ENCODE measurements at regions not wholly inside any gene's neighbourhood (a gene's known extent, or its start where the extent isn't known, plus 50 kb on each side); places are given as distances from the start of the nearest gene placed in this dataset.

DNA sequence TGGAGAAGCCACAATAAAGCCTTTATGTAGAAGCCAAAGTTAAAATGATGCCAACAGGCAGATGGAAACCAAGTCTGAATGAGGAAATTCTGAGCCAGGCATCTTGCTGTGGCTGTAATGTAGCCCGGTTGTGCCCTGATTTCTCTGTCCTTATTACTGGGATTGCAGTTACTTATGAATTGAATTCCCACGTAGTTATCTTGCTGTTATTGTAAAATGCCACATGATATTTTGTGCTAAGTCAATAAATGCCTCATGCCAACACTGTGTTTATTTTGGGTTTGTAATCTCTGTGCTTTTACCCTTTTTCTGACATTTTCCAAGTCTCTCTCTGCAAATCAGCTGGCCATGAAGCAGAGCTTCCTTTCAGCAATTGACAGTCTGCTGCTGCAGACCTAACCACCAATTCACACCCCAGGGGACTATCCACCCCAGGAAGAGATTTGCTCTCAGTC, 486.1 kb upstream of the GOLIM4 start:
- no peak overlapping the region for H3K4me2 ChIP-seq (ENCODE audit: low read length)
- H3K27ac ChIP-seq (ENCODE audit: low read depth, low read length, poor library complexity, severe bottlenecking) = no peak overlapping the region
- no peak for TF ChIP-seq EZH2 (IDR thresholded peaks at IDR 0.05; ENCODE audit: borderline replicate concordance, low read length)
- TF ChIP-seq, protein P1, sequence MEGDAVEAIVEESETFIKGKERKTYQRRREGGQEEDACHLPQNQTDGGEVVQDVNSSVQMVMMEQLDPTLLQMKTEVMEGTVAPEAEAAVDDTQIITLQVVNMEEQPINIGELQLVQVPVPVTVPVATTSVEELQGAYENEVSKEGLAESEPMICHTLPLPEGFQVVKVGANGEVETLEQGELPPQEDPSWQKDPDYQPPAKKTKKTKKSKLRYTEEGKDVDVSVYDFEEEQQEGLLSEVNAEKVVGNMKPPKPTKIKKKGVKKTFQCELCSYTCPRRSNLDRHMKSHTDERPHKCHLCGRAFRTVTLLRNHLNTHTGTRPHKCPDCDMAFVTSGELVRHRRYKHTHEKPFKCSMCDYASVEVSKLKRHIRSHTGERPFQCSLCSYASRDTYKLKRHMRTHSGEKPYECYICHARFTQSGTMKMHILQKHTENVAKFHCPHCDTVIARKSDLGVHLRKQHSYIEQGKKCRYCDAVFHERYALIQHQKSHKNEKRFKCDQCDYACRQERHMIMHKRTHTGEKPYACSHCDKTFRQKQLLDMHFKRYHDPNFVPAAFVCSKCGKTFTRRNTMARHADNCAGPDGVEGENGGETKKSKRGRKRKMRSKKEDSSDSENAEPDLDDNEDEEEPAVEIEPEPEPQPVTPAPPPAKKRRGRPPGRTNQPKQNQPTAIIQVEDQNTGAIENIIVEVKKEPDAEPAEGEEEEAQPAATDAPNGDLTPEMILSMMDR (IDR thresholded peaks at IDR 0.05; ENCODE audit: low read length) = no peak
- H3K36me3 ChIP-seq (ENCODE audit: insufficient read depth, low read length) = no peaks in the 10 kb centered on the region
- H3K4me1 ChIP-seq (ENCODE audit: insufficient read depth, low read length, severe bottlenecking) = no peaks in the 10 kb centered on the region
- H3F3A ChIP-seq (ENCODE audit: insufficient read depth, low read length) = no peaks in the 10 kb centered on the region
- no peak overlapping the region for H3K9ac ChIP-seq (ENCODE audit: low read length)
- H3K27me3 ChIP-seq (ENCODE audit: insufficient read depth, low read length) = no peaks in the 10 kb centered on the region
- H3K4me3 ChIP-seq (ENCODE audit: low read depth, low read length, poor library complexity, severe bottlenecking) = no peak overlapping the region
- H3K9me2 ChIP-seq (ENCODE audit: low read depth, low read length) = no peaks in the 10 kb centered on the region
- no peak overlapping the region for H2AFZ ChIP-seq (ENCODE audit: low read length)
- no peaks in the 10 kb centered on the region for H3K9me3 ChIP-seq (ENCODE audit: low read length)
- no peaks in the 10 kb centered on the region for H3K79me2 ChIP-seq (ENCODE audit: insufficient read depth, low read length)
- no peaks in the 10 kb centered on the region for H4K20me1 ChIP-seq (ENCODE audit: insufficient read depth, low read length)

DNA sequence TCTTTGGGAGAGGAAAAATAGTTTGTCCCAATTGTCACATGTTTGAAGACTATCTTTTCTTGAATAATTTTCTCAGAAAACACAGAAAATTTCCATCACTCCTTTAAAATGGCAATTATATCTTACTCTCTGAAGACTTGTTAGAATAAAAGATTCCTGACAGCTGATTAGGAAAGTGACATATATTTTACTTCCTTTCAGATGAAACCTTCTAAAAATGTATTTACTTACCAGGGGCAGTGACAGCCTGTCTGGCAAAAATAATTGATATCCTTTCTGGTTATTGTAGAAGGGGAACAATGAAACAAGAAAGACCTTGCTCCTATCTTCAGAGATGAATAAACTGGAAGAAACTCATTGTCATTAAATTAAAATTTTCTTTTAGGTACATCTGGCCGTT, 483.3 kb upstream of the GOLIM4 start:
- Histone ChIP-seq H3K4me2 (ENCODE audit: low read length) (no peak overlapping the region), H3K79me2 (ENCODE audit: insufficient read depth, low read length) (no peaks in the 10 kb centered on the region), H3K4me3 (ENCODE audit: low read depth, low read length, poor library complexity, severe bottlenecking) (no peak overlapping the region), H4K20me1 (ENCODE audit: insufficient read depth, low read length) (no peaks in the 10 kb centered on the region), H3K27ac (ENCODE audit: low read depth, low read length, poor library complexity, severe bottlenecking) (no peak overlapping the region), H2AFZ (ENCODE audit: low read length) (no peak overlapping the region), H3K4me1 (ENCODE audit: insufficient read depth, low read length, severe bottlenecking) (no peaks in the 10 kb centered on the region), H3K27me3 (ENCODE audit: insufficient read depth, low read length) (no peaks in the 10 kb centered on the region), H3F3A (ENCODE audit: insufficient read depth, low read length) (no peaks in the 10 kb centered on the region), H3K36me3 (ENCODE audit: insufficient read depth, low read length) (no peaks in the 10 kb centered on the region), H3K9ac (ENCODE audit: low read length) (no peak overlapping the region), H3K9me2 (ENCODE audit: low read depth, low read length) (no peaks in the 10 kb centered on the region), H3K9me3 (ENCODE audit: low read length) (no peaks in the 10 kb centered on the region)
- no peak for TF ChIP-seq EZH2 (IDR thresholded peaks at IDR 0.05; ENCODE audit: borderline replicate concordance, low read length)
- TF ChIP-seq, protein P1 (IDR thresholded peaks at IDR 0.05; ENCODE audit: low read length) = no peak

DNA sequence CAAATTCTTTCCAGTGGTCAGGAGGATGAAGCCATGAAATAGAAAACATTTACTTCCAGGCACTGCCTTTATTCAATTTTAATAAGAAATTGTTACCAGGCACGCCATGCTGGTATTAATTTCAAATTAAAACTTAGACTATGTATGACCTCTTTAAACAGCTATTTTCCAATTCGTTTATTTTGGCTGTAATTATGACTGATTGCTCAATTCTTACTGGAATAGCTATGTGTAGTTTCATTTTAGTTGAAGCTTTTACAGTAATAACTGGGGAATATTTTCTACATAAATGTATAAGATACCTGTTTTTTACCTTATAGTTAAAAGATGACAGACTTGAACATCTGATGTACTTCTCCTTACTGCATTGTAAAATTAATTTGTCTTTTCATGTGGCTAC, 480.0 kb upstream of the GOLIM4 start:
- H3K36me3 ChIP-seq (ENCODE audit: insufficient read depth, low read length) = no peaks in the 10 kb centered on the region
- no peaks in the 10 kb centered on the region for H3K27me3 ChIP-seq (ENCODE audit: insufficient read depth, low read length)
- no peaks in the 10 kb centered on the region for H3K4me1 ChIP-seq (ENCODE audit: insufficient read depth, low read length, severe bottlenecking)
- no peaks in the 10 kb centered on the region for H3F3A ChIP-seq (ENCODE audit: insufficient read depth, low read length)
- no peak overlapping the region for H2AFZ ChIP-seq (ENCODE audit: low read length)
- no peak overlapping the region for H3K4me2 ChIP-seq (ENCODE audit: low read length)
- H3K4me3 ChIP-seq (ENCODE audit: low read depth, low read length, poor library complexity, severe bottlenecking) = no peak overlapping the region
- H3K79me2 ChIP-seq (ENCODE audit: insufficient read depth, low read length) = no peaks in the 10 kb centered on the region
- H3K9me3 ChIP-seq (ENCODE audit: low read length) = no peaks in the 10 kb centered on the region
- H3K9me2 ChIP-seq (ENCODE audit: low read depth, low read length) = no peaks in the 10 kb centered on the region
- H4K20me1 ChIP-seq (ENCODE audit: insufficient read depth, low read length) = no peaks in the 10 kb centered on the region
- no peak for TF ChIP-seq EZH2 (IDR thresholded peaks at IDR 0.05; ENCODE audit: borderline replicate concordance, low read length)
- TF ChIP-seq, protein P1 (IDR thresholded peaks at IDR 0.05; ENCODE audit: low read length) = no peak
- no peak overlapping the region for H3K9ac ChIP-seq (ENCODE audit: low read length)
- no peak overlapping the region for H3K27ac ChIP-seq (ENCODE audit: low read depth, low read length, poor library complexity, severe bottlenecking)
